ENCODE measurements at regions not wholly inside any gene's neighbourhood (a gene's known extent, or its start where the extent isn't known, plus 50 kb on each side); places are given as distances from the start of the nearest gene placed in this dataset.
A peak's percentile ranks its signal among the peaks of the same experiment; 100 is the strongest.
"Not testable (repeated sequence)": the region's sequence is repeated elsewhere in the genome, so short reads cannot be mapped to it uniquely, and the experiment has no call there.

GRCh38 chr15:26069231-26069641 lies 206.1 kb upstream of the ATP10A start:
- no peak for DNase-seq

- no peak for DNase-seq
These were observed 203.8 kb upstream of the ATP10A start for GRCh38 chr15:26066896-26067295.

GRCh38 chr15:26065723-26066122 lies 202.6 kb upstream of the ATP10A start:
- DNase-seq = no peak

GRCh38 chr15:26061248-26061647 lies 198.1 kb upstream of the ATP10A start:
- DNase-seq = no peak

GRCh38 chr15:26056766-26057165 lies 193.6 kb upstream of the ATP10A start:
- DNase-seq = not testable (repeated sequence)

GRCh38 chr15:26051761-26052675 lies 188.9 kb upstream of the ATP10A start:
- DNase-seq = peak; percentile 27

- no peak for DNase-seq
These were observed 187.9 kb upstream of the ATP10A start for GRCh38 chr15:26050984-26051383.

- DNase-seq = peak; percentile 52
These were observed 187.0 kb upstream of the ATP10A start for GRCh38 chr15:26049900-26050657.

- DNase-seq = no peak
These were observed 185.5 kb upstream of the ATP10A start for GRCh38 chr15:26048669-26049068.

GRCh38 chr15:26045516-26045915 lies 182.4 kb upstream of the ATP10A start:
- no peak for DNase-seq

GRCh38 chr15:26043018-26043417 lies 179.9 kb upstream of the ATP10A start:
- no peak for DNase-seq

- DNase-seq = no peak
These were observed 175.6 kb upstream of the ATP10A start for GRCh38 chr15:26038693-26039092.

- DNase-seq = no peak
These were observed 174.2 kb upstream of the ATP10A start for GRCh38 chr15:26037369-26037768.

- no peak for DNase-seq
These were observed 170.4 kb upstream of the ATP10A start for GRCh38 chr15:26033493-26033892.

GRCh38 chr15:26032162-26032846 lies 169.2 kb upstream of the ATP10A start:
- DNase-seq = no peak

- DNase-seq = not testable (repeated sequence)
These were observed 166.5 kb upstream of the ATP10A start for GRCh38 chr15:26029586-26029985.

- DNase-seq = no peak
These were observed 166.0 kb upstream of the ATP10A start for GRCh38 chr15:26029146-26029545.

- no peak for DNase-seq
These were observed 165.1 kb upstream of the ATP10A start for GRCh38 chr15:26028086-26028740.

- DNase-seq = not testable (repeated sequence)
These were observed 163.5 kb upstream of the ATP10A start for GRCh38 chr15:26026671-26027070.

GRCh38 chr15:26024241-26024640 lies 161.1 kb upstream of the ATP10A start:
- DNase-seq = no peak

GRCh38 chr15:26023691-26024090 lies 160.6 kb upstream of the ATP10A start:
- no peak for DNase-seq

GRCh38 chr15:26023231-26023630 lies 160.1 kb upstream of the ATP10A start:
- DNase-seq = no peak

GRCh38 chr15:26020871-26021270 lies 157.7 kb upstream of the ATP10A start:
- DNase-seq = no peak

Data from eye (tissue), 1 donor.